SKM-1 treated with dmso at 0.1 percent for 144 hours (cell line): ENCODE measurements at regions not wholly inside any gene's neighbourhood (a gene's known extent, or its start where the extent isn't known, plus 50 kb on each side); places are given as distances from the start of the nearest gene placed in this dataset.
"Not testable (repeated sequence)": the region's sequence is repeated elsewhere in the genome, so short reads cannot be mapped to it uniquely, and the experiment has no call there.

Source experiments
- DNase-seq: peaks from one replicate; lab custom pipeline; 2025; ENCODE audit not compliant: unreplicated experiment; lab: John Stamatoyannopoulos, UW

DNA sequence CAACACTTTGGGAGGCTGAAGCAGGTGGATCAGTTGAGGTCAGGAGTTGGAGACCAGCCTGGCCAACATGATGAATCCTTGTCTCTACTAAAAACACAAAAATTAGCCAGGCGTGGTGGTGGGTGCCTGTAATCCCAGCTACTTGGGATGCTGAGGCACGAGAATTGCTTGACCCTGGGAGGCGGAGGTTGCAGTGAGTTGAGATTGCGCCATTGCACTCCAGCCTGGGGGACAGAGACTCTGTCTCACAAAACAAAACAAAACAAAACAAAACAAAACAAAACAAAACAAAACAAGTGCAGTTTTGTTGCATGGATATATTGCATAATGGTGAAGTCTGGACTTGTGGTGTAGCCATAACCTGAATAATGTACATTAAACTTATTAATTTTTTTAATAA lies 133.6 kb upstream of the ZNF217 start:
- not testable (repeated sequence) for DNase-seq

- DNase-seq: no peak
Measured at GRCh38 chr20:53725575-53725970, 131.9 kb upstream of the ZNF217 start.

DNA sequence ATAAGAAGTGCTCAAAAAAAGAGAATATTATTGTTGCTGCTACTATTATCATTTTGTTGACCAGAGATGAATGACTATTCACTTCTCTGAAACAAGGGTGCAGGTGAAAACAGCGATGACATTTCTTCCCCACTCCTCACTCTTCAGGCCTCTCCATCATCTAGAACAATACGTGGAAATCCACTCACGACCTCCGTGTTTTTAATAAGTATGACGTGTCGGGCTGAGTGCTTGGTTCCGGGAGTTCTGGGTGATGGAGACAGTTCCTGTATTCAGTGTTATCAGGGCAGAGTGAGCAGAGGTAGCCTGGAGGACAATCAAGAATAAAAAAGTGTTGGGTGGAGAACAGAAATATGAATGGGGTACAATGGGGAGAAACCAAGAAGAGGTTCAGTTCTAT lies 130.0 kb upstream of the ZNF217 start:
- no peak for DNase-seq

GRCh38 chr20:53723045-53723444 lies 129.4 kb upstream of the ZNF217 start:
- no peak for DNase-seq

DNA sequence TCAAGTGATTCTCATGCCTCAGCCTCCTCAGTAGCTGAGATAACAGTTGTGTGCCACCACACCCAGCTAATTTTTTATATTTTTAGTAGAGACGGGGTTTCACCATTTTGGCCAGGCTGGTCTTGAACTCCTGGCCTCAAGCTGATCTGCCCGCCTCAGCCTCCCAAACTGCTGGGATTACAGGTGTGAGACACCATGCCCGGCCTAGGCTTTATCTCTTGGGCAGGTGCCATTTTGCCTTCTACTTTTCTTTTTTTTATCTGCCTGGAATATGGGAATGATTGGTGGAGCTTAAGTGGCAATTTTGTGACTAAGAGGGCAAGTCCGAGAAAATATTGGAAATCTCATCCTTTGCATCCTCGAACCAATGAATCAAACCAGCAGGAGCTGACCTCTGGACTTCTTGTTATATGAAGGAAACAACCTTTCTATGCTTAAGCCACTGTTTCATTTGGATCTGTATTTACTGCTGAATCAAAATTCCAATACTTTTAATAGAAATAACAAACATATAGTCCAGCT lies 128.9 kb upstream of the ZNF217 start:
- DNase-seq: no peak

GRCh38 chr20:53721445-53721963 lies 127.9 kb upstream of the ZNF217 start:
- DNase-seq: not testable (repeated sequence)

- DNase-seq: not testable (repeated sequence)
Measured at GRCh38 chr20:53719171-53719803, 125.6 kb upstream of the ZNF217 start.

- DNase-seq: no peak
Measured at GRCh38 chr20:53718142-53719021, 124.7 kb upstream of the ZNF217 start.

- peak; percentile 56 for DNase-seq
Measured at GRCh38 chr20:53716395-53716794, 122.8 kb upstream of the ZNF217 start.

DNA sequence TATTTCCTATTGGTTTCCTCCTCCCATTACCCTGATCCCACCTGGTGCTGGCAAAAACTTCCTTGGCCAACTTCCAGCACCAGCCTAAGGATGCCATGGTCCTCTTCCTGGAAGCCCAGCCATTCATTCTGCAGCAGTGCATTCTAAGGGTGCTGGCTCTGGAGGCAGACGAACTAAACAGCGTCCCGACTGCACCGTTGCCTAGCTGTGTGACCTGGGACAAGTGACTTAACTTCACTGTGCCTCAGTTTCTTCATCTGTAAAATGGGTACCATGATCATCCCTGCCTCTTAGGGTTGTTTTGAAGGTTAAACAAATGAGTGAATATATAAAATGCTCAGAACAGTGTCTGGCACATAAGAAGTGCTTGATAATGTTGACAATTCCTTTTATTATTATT lies 120.9 kb upstream of the ZNF217 start:
- no peak for DNase-seq

DNA sequence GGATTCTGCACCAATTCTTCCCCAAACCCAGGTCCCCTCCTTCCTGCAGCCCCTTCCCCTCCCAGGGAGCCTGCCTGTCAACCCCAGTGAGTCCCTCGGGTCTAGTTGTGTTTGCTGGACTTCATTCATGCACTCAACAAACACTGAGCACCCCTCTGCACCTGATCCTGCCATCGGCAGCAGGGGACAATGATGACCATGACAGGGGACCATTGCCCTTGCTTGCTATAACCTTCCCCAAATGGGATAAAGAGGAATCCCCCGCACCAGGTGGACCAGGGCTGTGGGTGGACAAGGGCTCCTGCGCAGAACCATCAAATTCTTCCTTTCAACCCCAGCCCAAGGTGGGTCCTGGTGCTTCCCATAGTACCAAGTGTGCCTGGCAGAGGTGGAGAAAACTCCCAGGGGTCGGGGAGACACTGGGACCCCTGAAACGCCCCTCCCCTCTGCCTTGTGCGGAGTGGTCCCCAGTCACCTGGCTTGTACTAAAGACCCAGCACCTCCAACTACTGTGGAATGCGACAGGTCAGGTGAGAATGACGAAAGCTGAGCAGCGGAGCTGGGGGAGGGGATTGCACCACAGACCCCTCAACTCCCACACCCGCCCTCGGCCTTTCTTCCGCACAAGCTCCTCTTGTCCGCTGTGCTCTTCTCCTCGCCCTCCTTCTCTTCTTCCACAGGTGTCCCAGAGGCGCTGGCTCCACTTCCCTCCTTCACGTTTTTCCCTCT lies 119.9 kb upstream of the ZNF217 start:
- DNase-seq: no peak

DNA sequence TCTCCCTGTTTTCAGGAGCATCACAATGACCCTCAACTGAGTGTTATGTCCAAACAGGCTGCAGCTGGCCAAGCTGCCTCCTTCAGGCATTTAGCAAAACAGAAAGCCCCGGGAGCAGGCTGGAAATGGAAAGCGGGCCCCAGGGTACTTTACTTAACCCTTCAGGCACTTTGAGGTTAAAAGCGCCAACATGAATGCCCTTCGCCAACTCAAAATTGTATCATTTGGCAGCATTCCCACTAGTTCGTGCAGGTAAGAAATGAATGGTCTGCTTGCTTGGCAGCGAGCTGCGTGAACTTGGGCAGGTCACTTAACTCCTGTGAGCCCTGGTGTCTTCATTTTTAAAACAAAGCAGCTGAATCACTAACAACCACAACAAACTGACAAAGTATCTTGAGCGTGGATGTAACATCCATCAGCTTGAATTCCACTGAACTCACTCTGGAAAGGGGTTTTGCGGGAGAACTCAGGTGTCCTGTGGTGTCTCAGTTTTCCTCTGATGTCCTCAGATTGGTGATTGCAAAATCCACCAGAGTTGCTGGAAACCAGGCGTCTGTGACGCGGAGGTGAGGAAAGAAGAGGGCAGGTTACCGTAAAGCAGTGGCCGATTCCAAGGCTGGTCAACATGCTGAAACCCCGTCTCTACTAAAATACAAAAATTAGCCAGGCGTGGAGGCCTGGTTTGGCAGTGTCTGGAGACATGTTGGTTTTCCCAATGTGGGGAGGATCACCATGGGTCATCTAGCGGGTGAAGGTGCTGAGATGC lies 118.8 kb upstream of the ZNF217 start:
- DNase-seq: no peak

DNA sequence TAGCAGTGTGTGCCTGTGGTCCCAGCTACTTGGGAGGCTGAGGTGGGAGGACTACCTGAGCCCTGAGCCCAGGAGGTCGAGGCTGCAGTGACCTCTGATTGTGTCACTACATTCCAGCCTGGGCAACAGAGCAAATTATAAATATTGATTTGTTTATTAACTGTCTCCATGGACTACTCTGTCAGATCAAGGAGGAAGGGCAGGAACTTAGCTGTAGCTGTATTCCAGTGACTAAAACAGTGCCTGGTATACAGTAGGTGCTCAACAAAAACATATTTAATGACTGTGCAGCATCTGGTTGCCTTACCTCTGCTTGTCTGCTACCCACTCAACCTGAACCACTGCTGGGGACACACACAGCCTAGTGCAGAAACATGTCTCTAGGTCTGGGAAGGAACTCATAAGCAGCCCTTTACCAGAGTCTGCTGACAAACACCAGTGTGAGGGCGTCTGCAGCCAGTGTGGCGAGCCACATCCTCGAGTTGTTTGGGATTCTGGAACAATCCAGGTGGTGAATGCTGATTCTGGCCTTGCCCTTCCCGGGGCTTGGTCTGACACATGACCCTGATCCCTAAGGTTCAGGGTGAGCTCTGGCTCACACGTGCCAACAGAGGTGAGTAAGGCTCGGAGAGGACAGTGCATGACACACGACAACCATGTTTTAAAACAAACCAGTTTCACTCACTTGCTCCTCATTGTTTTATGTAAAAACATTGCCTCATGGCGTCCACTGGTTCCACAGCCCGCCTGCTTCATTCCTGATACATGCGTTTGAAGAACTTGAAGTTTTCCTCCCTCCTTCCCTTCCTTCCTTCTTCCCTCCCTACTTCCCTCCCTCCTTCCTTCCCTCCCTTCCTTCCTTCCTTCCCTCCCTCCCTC lies 117.9 kb upstream of the ZNF217 start:
- DNase-seq: no peak

DNA sequence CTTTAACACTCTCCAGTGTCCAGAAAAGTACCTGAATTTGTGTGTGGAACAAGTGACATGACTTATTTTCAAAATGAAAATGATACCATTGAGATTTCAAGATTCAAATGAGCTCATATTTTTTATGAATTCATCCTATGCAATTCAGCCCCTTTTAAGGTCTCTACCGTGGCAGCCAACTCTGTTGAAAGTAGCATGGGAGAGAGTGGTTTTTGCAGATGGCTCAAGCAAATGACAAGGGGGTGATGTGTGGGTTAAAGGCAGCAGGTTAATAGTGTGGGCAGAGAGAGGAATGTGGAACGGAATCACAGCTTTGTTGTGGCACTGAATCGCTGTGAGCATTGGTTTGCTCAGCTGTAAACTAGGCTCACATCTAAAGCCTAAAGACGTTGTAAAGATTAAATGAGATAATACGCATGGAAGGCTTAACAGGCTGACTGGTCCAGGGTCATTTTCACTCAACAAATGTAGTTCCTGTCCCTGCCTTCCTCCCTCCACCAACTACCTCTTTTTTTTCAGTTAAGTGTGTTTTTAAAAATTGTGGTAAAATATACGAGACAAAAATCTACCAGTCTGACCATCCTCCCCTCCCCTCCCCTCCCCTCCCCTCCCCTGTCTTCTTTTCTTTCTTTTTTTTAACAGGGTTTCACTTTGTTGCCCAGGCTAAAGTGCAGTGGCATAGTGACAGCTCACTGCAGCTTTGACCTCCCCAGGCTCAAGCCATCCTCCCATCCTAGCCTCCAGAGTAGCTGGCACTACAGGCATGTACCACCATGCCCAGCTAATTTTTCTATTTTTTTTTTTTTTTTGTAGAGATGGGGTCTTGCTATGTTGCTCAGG lies 114.7 kb upstream of the ZNF217 start:
- DNase-seq: peak; percentile 66

DNA sequence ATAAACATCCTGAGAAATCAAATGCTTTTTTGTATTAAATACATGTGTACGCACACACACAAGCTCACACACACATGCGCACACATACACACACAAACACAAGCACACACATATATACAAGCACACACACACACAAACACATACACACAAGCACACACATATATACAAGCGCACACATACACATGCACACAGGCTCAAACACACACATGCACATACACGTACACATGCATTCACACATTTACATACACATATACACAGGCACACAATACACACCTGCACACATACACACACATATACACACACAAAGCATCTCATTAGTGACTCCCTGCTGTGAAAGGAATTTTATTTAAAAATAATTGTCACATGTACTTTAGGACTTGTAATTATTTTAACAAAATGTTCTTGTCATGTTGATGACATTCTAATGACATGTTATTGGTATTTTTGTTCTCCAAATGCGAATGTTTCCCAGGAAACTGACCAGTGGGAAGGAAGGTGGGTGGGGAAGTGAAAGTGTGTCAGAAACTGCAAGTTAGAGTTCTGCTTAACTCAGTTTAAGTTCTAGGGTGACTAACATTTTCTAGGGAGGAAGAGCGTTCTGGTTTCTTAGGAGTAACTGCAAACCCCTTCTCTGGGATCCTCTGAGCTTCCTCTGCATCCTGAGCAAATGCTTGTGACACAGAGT lies 113.9 kb upstream of the ZNF217 start:
- peak; percentile 21 for DNase-seq

GRCh38 chr20:53706466-53707370 lies 113.1 kb upstream of the ZNF217 start:
- peak; percentile 24 for DNase-seq

DNA sequence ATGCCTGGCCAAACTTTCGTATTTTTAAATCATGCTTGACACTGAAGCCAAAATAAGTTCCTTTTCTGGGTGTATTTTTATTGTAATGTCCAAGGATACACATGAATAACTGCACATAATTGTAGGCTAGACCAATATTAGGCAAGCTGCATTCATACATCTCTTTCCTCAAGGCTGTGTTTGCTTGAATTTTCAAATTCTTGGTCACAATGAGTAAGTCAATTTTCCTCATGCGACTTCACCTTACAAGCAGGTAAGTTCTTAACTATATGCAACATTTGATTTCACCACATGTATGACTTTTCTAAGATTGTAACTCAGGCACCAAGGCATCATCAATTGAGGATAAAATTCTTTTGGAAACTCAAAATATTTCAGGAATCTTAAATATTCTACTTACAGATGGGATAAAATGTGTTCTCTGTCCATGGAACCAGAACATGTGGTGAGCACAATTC lies 112.4 kb upstream of the ZNF217 start:
- no peak for DNase-seq
